ENCODE measurements at regions not wholly inside any gene's neighbourhood (a gene's known extent, or its start where the extent isn't known, plus 50 kb on each side); places are given as distances from the start of the nearest gene placed in this dataset.

GRCh38 chrX:65846974-65847373, 179.5 kb downstream of the MSN start:
- intact Hi-C loops (cut with micrococcal nuclease): no loop called here
- no peak for TF ChIP-seq CTCF (IDR thresholded peaks at IDR 0.05; ENCODE audit: borderline replicate concordance)

GRCh38 chrX:65841263-65841662, 173.8 kb downstream of the MSN start:
- Histone ChIP-seq H3K27me3 (ENCODE audit: low read depth) (no peaks in the 10 kb centered on the region), H3K9me3 (replicated peaks) (no peaks in the 10 kb centered on the region), H3K4me3 (no peak overlapping the region), H3K36me3 (no peaks in the 10 kb centered on the region), H3K27ac (replicated peaks) (no peak overlapping the region), H3K4me1 (no peaks in the 10 kb centered on the region)
- no peak for DNase-seq
- no peak for TF ChIP-seq CTCF (IDR thresholded peaks at IDR 0.05; ENCODE audit: borderline replicate concordance)
- intact Hi-C loops (cut with micrococcal nuclease): no loop called here

More at GRCh38 chrX:65846974-65847373, 179.5 kb downstream of the MSN start:
- Histone ChIP-seq H3K27me3 (ENCODE audit: low read depth) (no peaks in the 10 kb centered on the region), H3K27ac (replicated peaks) (no peak overlapping the region), H3K4me1 (no peaks in the 10 kb centered on the region), H3K36me3 (no peaks in the 10 kb centered on the region), H3K4me3 (no peak overlapping the region), H3K9me3 (replicated peaks) (no peaks in the 10 kb centered on the region)
- no peak for DNase-seq

GRCh38 chrX:65838674-65839073, 171.2 kb downstream of the MSN start:
- no peak overlapping the region for H3K27ac ChIP-seq (replicated peaks)
- DNase-seq: no peak
- H3K27me3 ChIP-seq (ENCODE audit: low read depth): no peaks in the 10 kb centered on the region
- TF ChIP-seq CTCF (IDR thresholded peaks at IDR 0.05; ENCODE audit: borderline replicate concordance): no peak
- no peaks in the 10 kb centered on the region for H3K4me1 ChIP-seq
- no peaks in the 10 kb centered on the region for H3K9me3 ChIP-seq (replicated peaks)
- no peak overlapping the region for H3K4me3 ChIP-seq
- intact Hi-C loops (cut with micrococcal nuclease): no loop called here
- H3K36me3 ChIP-seq: no peaks in the 10 kb centered on the region

- H3K27me3 ChIP-seq (ENCODE audit: low read depth): no peaks in the 10 kb centered on the region
- H3K27ac ChIP-seq (replicated peaks): no peak overlapping the region
- intact Hi-C loops (cut with micrococcal nuclease): no loop called here
- no peak overlapping the region for H3K4me3 ChIP-seq
- no peaks in the 10 kb centered on the region for H3K36me3 ChIP-seq
- no peak for TF ChIP-seq CTCF (IDR thresholded peaks at IDR 0.05; ENCODE audit: borderline replicate concordance)
- no peaks in the 10 kb centered on the region for H3K9me3 ChIP-seq (replicated peaks)
- no peaks in the 10 kb centered on the region for H3K4me1 ChIP-seq
- no peak for DNase-seq
These were observed 170.6 kb downstream of the MSN start for GRCh38 chrX:65837875-65838549.

- intact Hi-C loops (cut with micrococcal nuclease): no loop called here
- Histone ChIP-seq H3K4me3 (no peak overlapping the region), H3K9me3 (replicated peaks) (no peaks in the 10 kb centered on the region), H3K27ac (replicated peaks) (no peak overlapping the region), H3K27me3 (ENCODE audit: low read depth) (no peaks in the 10 kb centered on the region), H3K4me1 (no peaks in the 10 kb centered on the region), H3K36me3 (no peaks in the 10 kb centered on the region)
- no peak for TF ChIP-seq CTCF (IDR thresholded peaks at IDR 0.05; ENCODE audit: borderline replicate concordance)
- no peak for DNase-seq
These were observed 163.8 kb downstream of the MSN start for GRCh38 chrX:65831268-65831667.

Measured in left ventricle myocardium inferior (tissue), 1 donor.